MM.1S (cell line): ENCODE measurements at regions not wholly inside any gene's neighbourhood (a gene's known extent, or its start where the extent isn't known, plus 50 kb on each side); places are given as distances from the start of the nearest gene placed in this dataset.

ENCODE experiments used
- DNase-seq: peaks from one replicate; pipeline ENCODE4 v3.0.0-alpha.2; 2015
- H2AFZ ChIP-seq: fragments of 300-600 bp; sonication (generic); 2 replicates; pipeline ENCODE4 v1.6.0; 2016; ENCODE audit warnings: antibody characterized with exemption, low read length
- H3F3A ChIP-seq: fragments of 300-600 bp; sonication (generic); 2 replicates; pipeline ENCODE4 v1.6.1; 2016; ENCODE audit warnings: mild to moderate bottlenecking, antibody characterized with exemption, low read length, moderate library complexity, mixed read lengths; ENCODE audit not compliant: insufficient read depth
- H3K27ac ChIP-seq: fragments of 300-600 bp; sonication (generic); 2 replicates; pipeline ENCODE4 v1.5.1; 2016; ENCODE audit warnings: mild to moderate bottlenecking, low read length
- H3K27me3 ChIP-seq: fragments of 300-600 bp; sonication (generic); replicated peaks from 2 replicates; pipeline ENCODE4 v1.6.0; 2016; ENCODE audit warnings: low read length; ENCODE audit not compliant: insufficient read depth
- H3K36me3 ChIP-seq: fragments of 300-600 bp; sonication (generic); replicated peaks from 2 replicates; pipeline ENCODE4 v1.6.1; 2016; ENCODE audit warnings: mild to moderate bottlenecking, low read length, mixed read lengths; ENCODE audit not compliant: insufficient read depth
- H3K4me1 ChIP-seq: fragments of 300-600 bp; sonication (generic); 2 replicates; pipeline ENCODE4 v1.6.1; 2016; ENCODE audit warnings: low read length, mixed read lengths
- H3K4me2 ChIP-seq: fragments of 300-600 bp; sonication (generic); 2 replicates; pipeline ENCODE4 v1.6.0; 2016; ENCODE audit warnings: low read depth, low read length
- H3K4me3 ChIP-seq: fragments of 300-600 bp; sonication (generic); 2 replicates; pipeline ENCODE4 v1.5.1; 2016; ENCODE audit warnings: low read length, mixed read lengths
- H3K79me2 ChIP-seq: fragments of 300-600 bp; sonication (generic); 2 replicates; pipeline ENCODE4 v1.6.1; 2016; ENCODE audit warnings: mixed run types, low read length, mixed read lengths
- H3K9ac ChIP-seq: fragments of 300-600 bp; sonication (generic); 2 replicates; pipeline ENCODE4 v1.6.1; 2016; ENCODE audit warnings: low read length, mixed read lengths
- H3K9me2 ChIP-seq: fragments of 300-600 bp; sonication (generic); replicated peaks from 2 replicates; pipeline ENCODE4 v1.6.1; 2016; ENCODE audit warnings: mild to moderate bottlenecking, low read length, mixed read lengths; ENCODE audit not compliant: insufficient read depth
- H3K9me3 ChIP-seq: fragments of 300-600 bp; sonication (generic); replicated peaks from 2 replicates; pipeline ENCODE4 v1.6.1; 2016; ENCODE audit warnings: mild to moderate bottlenecking, low read length, mixed read lengths; ENCODE audit not compliant: insufficient read depth
- H4K20me1 ChIP-seq: fragments of 300-600 bp; sonication (generic); 2 replicates; pipeline ENCODE4 v1.6.1; 2016; ENCODE audit warnings: mild to moderate bottlenecking, low read length, moderate library complexity, mixed read lengths; ENCODE audit not compliant: insufficient read depth
- EZH2 ChIP-seq: fragments of 300-600 bp; sonication (generic); optimal IDR thresholded peaks from 2 replicates; pipeline ENCODE3; 2017; ENCODE audit warnings: low read depth, mild to moderate bottlenecking, antibody characterized with exemption, low read length, mixed read lengths
- EZH2phosphoT487 ChIP-seq: fragments of 300-600 bp; sonication (generic); IDR thresholded peaks from 2 replicates; pipeline ENCODE4 v1.6.1; 2018; ENCODE audit warnings: antibody characterized with exemption, low read length
- TF ChIP-seq, protein P1 (sequence below): fragments of 300-600 bp; sonication (generic); IDR thresholded peaks from 2 replicates; pipeline ENCODE4 v1.5.1; 2016; ENCODE audit warnings: antibody characterized with exemption, low read length, mixed read lengths

GRCh38 chr1:47638713-47639112 lies 200.9 kb downstream of the FOXD2 start:
- Histone ChIP-seq H3K4me2 (no peak overlapping the region), H3K27me3 (no peaks in the 10 kb centered on the region), H3K9me3 (no peaks in the 10 kb centered on the region), H3K9me2 (no peaks in the 10 kb centered on the region), H3K4me1 (no peaks in the 10 kb centered on the region), H3K27ac (no peak overlapping the region), H3K36me3 (no peaks in the 10 kb centered on the region), H3K9ac (no peak overlapping the region), H2AFZ (no peak overlapping the region), H4K20me1 (no peaks in the 10 kb centered on the region), H3K79me2 (no peaks in the 10 kb centered on the region), H3K4me3 (no peak overlapping the region), H3F3A (no peaks in the 10 kb centered on the region)
- TF ChIP-seq EZH2phosphoT487 = no peak
- TF ChIP-seq, protein P1, sequence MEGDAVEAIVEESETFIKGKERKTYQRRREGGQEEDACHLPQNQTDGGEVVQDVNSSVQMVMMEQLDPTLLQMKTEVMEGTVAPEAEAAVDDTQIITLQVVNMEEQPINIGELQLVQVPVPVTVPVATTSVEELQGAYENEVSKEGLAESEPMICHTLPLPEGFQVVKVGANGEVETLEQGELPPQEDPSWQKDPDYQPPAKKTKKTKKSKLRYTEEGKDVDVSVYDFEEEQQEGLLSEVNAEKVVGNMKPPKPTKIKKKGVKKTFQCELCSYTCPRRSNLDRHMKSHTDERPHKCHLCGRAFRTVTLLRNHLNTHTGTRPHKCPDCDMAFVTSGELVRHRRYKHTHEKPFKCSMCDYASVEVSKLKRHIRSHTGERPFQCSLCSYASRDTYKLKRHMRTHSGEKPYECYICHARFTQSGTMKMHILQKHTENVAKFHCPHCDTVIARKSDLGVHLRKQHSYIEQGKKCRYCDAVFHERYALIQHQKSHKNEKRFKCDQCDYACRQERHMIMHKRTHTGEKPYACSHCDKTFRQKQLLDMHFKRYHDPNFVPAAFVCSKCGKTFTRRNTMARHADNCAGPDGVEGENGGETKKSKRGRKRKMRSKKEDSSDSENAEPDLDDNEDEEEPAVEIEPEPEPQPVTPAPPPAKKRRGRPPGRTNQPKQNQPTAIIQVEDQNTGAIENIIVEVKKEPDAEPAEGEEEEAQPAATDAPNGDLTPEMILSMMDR = no peak
- TF ChIP-seq EZH2 = no peak
- no peak for DNase-seq

GRCh38 chr1:47643306-47644211 lies 205.7 kb downstream of the FOXD2 start:
- Histone ChIP-seq H4K20me1 (no peaks in the 10 kb centered on the region), H3K4me2 (no peak overlapping the region), H3K27me3 (no peaks in the 10 kb centered on the region), H3K27ac (no peak overlapping the region), H3K9ac (no peak overlapping the region), H3K4me3 (no peak overlapping the region), H3F3A (no peaks in the 10 kb centered on the region), H3K9me2 (no peaks in the 10 kb centered on the region), H3K79me2 (no peaks in the 10 kb centered on the region), H3K4me1 (no peaks in the 10 kb centered on the region), H3K36me3 (no peaks in the 10 kb centered on the region), H3K9me3 (no peaks in the 10 kb centered on the region), H2AFZ (no peak overlapping the region)
- no peak for TF ChIP-seq EZH2
- TF ChIP-seq, protein P1 = no peak
- no peak for TF ChIP-seq EZH2phosphoT487
- DNase-seq = no peak

DNA sequence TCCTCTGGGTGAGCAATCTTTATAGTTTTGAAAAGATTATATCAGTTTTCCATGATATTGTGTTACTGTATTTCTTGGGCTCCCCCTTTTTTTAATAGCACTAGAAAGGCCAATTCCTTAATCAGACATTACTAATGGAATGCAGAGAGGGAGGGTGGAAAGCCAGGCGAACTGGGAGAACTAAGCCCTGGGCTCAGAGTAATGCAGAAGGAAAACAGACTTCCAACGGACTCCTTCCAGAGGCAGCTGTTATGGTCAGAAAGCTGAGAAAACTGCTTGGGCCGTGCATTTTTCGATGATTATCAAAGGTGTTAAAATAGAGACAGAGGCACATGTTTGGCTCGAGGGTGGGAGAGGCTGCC lies 206.3 kb downstream of the FOXD2 start:
- TF ChIP-seq EZH2 (no peak), EZH2phosphoT487 (no peak)
- TF ChIP-seq, protein P1 = no peak
- H3K4me2 ChIP-seq = no peak overlapping the region
- no peak for DNase-seq
- H3K79me2 ChIP-seq = no peaks in the 10 kb centered on the region
- no peak overlapping the region for H3K27ac ChIP-seq
- H3K4me3 ChIP-seq = no peak overlapping the region
- no peaks in the 10 kb centered on the region for H3K27me3 ChIP-seq
- no peaks in the 10 kb centered on the region for H3K9me3 ChIP-seq
- H3K4me1 ChIP-seq = no peaks in the 10 kb centered on the region
- H4K20me1 ChIP-seq = no peaks in the 10 kb centered on the region
- H3F3A ChIP-seq = no peaks in the 10 kb centered on the region
- no peak overlapping the region for H2AFZ ChIP-seq
- H3K9ac ChIP-seq = no peak overlapping the region
- no peaks in the 10 kb centered on the region for H3K9me2 ChIP-seq
- no peaks in the 10 kb centered on the region for H3K36me3 ChIP-seq
